Neuronal stem cell (in vitro differentiated cells): ENCODE measurements at regions not wholly inside any gene's neighbourhood (a gene's known extent, or its start where the extent isn't known, plus 50 kb on each side); places are given as distances from the start of the nearest gene placed in this dataset.

Experiments used
- DNase-seq: peaks from one replicate; pipeline ENCODE4 v3.0.0-alpha.2; 2013; ENCODE audit warnings: low spot score
- H2AFZ ChIP-seq: one replicate; pipeline ENCODE4 v1.6.1; 2013; ENCODE audit warnings: mild to moderate bottlenecking, low read length, inconsistent platforms
- H2AK5ac ChIP-seq: 2 replicates; pipeline ENCODE4 v1.6.1; 2013; ENCODE audit warnings: low read depth, mild to moderate bottlenecking, inconsistent platforms, low read length, moderate library complexity, mixed read lengths
- H2BK120ac ChIP-seq: 2 replicates; pipeline ENCODE4 v1.6.1; 2013; ENCODE audit warnings: low read depth, mild to moderate bottlenecking, inconsistent platforms, low read length, moderate library complexity, mixed read lengths
- H2BK12ac ChIP-seq: one replicate; pipeline ENCODE4 v1.6.1; 2013; ENCODE audit warnings: low read length, inconsistent platforms
- H2BK15ac ChIP-seq: 2 replicates; pipeline ENCODE4 v1.6.1; 2013; ENCODE audit warnings: mild to moderate bottlenecking, low read length, inconsistent platforms, mixed read lengths
- H2BK5ac ChIP-seq: one replicate; pipeline ENCODE4 v1.6.1; 2013; ENCODE audit warnings: inconsistent platforms, mild to moderate bottlenecking, low read length, moderate library complexity
- H3K14ac ChIP-seq: one replicate; pipeline ENCODE4 v1.6.1; 2013; ENCODE audit warnings: low read length, inconsistent platforms
- H3K18ac ChIP-seq: 2 replicates; pipeline ENCODE4 v1.6.1; 2013; ENCODE audit warnings: low read length, inconsistent platforms
- H3K23ac ChIP-seq: 2 replicates; pipeline ENCODE4 v1.6.1; 2013; ENCODE audit warnings: low read depth, mild to moderate bottlenecking, mixed read lengths, low read length, inconsistent platforms; ENCODE audit not compliant: poor library complexity
- H3K27ac ChIP-seq: replicated peaks from 3 replicates; pipeline ENCODE4 v1.5.1; 2013; ENCODE audit warnings: low read length, inconsistent platforms
- H3K27me3 ChIP-seq, 3 experiments: 2 replicates each; pipeline ENCODE4 v1.6.1; 2013; ENCODE audit warnings: low read length in 3 of 3, mild to moderate bottlenecking in 2 of 3, inconsistent platforms in 1 of 3, low read depth in 1 of 3, mixed read lengths in 1 of 3, moderate library complexity in 1 of 3; ENCODE audit not compliant: control insufficient read depth in 3 of 3, insufficient read depth in 3 of 3
- H3K36me3 ChIP-seq, 2 donors: replicated peaks in 1 of 2; 2 replicates each; pipeline ENCODE4 v1.6.1; 2013; ENCODE audit warnings: low read length in 2 of 2; ENCODE audit not compliant: control insufficient read depth in 2 of 2, insufficient read depth in 2 of 2
- H3K4ac ChIP-seq: 2 replicates; pipeline ENCODE4 v1.6.1; 2013; ENCODE audit warnings: inconsistent platforms, mild to moderate bottlenecking, low read length, moderate library complexity
- H3K4me1 ChIP-seq, 2 donors: 1 replicate in 1 of 2; 2 replicates in 1 of 2; pipeline ENCODE4 v1.6.1; 2013; ENCODE audit warnings: low read length in 2 of 2, low read depth in 1 of 2; ENCODE audit not compliant: control insufficient read depth in 2 of 2, insufficient read depth in 1 of 2
- H3K4me2 ChIP-seq: one replicate; pipeline ENCODE4 v1.6.1; 2013; ENCODE audit warnings: mild to moderate bottlenecking, low read length, inconsistent platforms; ENCODE audit not compliant: insufficient read depth, poor library complexity, severe bottlenecking
- H3K4me3 ChIP-seq, 2 donors: 2 replicates each; pipeline ENCODE4 v1.5.1; 2013; ENCODE audit warnings: low read length in 2 of 2, mild to moderate bottlenecking in 2 of 2, inconsistent platforms in 1 of 2, moderate library complexity in 1 of 2
- H3K79me1 ChIP-seq: one replicate; pipeline ENCODE4 v1.6.1; 2013; ENCODE audit warnings: low read depth, mild to moderate bottlenecking, inconsistent platforms, low read length, moderate library complexity
- H3K9ac ChIP-seq: one replicate; pipeline ENCODE4 v1.6.1; 2013; ENCODE audit warnings: mild to moderate bottlenecking, low read depth, low read length, inconsistent platforms; ENCODE audit not compliant: poor library complexity
- H3K9me3 ChIP-seq, 2 donors: replicated peaks in 1 of 2; 2 replicates each; pipeline versions ENCODE3 to v1.6.1; 2013; ENCODE audit warnings: low read length in 2 of 2, mild to moderate bottlenecking in 2 of 2, inconsistent platforms in 1 of 2, low read depth in 1 of 2, mixed read lengths in 1 of 2, moderate library complexity in 1 of 2; ENCODE audit not compliant: control insufficient read depth in 2 of 2, insufficient read depth in 1 of 2
- H4K8ac ChIP-seq: one replicate; pipeline ENCODE4 v1.6.1; 2013; ENCODE audit warnings: low read depth, mild to moderate bottlenecking, inconsistent platforms, low read length, moderate library complexity
- H4K91ac ChIP-seq: one replicate; pipeline ENCODE4 v1.6.1; 2013; ENCODE audit warnings: low read length, low read depth, mild to moderate bottlenecking, inconsistent platforms; ENCODE audit not compliant: poor library complexity
- WGBS, 2 donors: extraction: QIAGEN DNeasy Blood & Tissue Kit; methylation state at CpG; one replicate each; pipeline ENCODE4 v1.1.7; 2013; ENCODE audit warnings: missing lambda C conversion rate in 2 of 2, mixed read lengths in 1 of 2; ENCODE audit not compliant: insufficient read length in 2 of 2, insufficient replicate concordance in 1 of 2; ENCODE audit errors: extremely low coverage in 2 of 2; 5-methylcytosine and 5-hydroxymethylcytosine counted together

- WGBS, 2 donors: no CpG with 5 or more reads among the region's 10 CpGs
Measured at GRCh38 chr5:3321923-3322322, 273.7 kb upstream of the IRX1 start.

GRCh38 chr5:3321119-3321760 lies 274.4 kb upstream of the IRX1 start:
- Histone ChIP-seq H3K9ac (no peak overlapping the region), H3K4me1 (no peaks in the 10 kb centered on the region), H3K79me1 (no peaks in the 10 kb centered on the region), H3K36me3 (peaks cover 0 to 2% of the 10 kb centered on the region in 2 donors), H4K8ac (no peak overlapping the region), H3K23ac (no peak overlapping the region), H2BK15ac (no peak overlapping the region), H4K91ac (no peak overlapping the region), H3K4ac (no peak overlapping the region), H3K14ac (no peak overlapping the region), H2BK5ac (no peak overlapping the region), H3K27me3 (peaks cover 0 to 5% (median 0%) of the 10 kb centered on the region in 3 experiments), H2BK12ac (no peak overlapping the region), H3K27ac (no peak overlapping the region), H3K4me3 (no peak overlapping the region), H3K9me3 (peaks cover 0 to 5% of the 10 kb centered on the region in 2 donors), H2AK5ac (no peak overlapping the region), H2AFZ (no peak overlapping the region), H2BK120ac (no peak overlapping the region), H3K4me2 (no peak overlapping the region), H3K18ac (no peak overlapping the region)
- DNase-seq: no peak
- no CpG with 5 or more reads among the region's 11 CpGs for WGBS, 2 donors

More at GRCh38 chr5:3321923-3322322, 273.7 kb upstream of the IRX1 start:
- Histone ChIP-seq H2AFZ (no peak overlapping the region), H3K4me2 (no peak overlapping the region), H3K4ac (no peak overlapping the region), H3K18ac (peak overlapping the region; percentile 25), H3K14ac (no peak overlapping the region), H3K27ac (no peak overlapping the region), H4K91ac (no peak overlapping the region), H2BK5ac (no peak overlapping the region), H4K8ac (no peak overlapping the region), H3K27me3 (peaks cover 0 to 7% (median 0%) of the 10 kb centered on the region in 3 experiments), H2BK120ac (no peak overlapping the region), H2BK12ac (no peak overlapping the region), H3K4me3 (peak overlapping the region in 1 of 2 donors; percentile 22), H3K23ac (no peak overlapping the region), H2AK5ac (no peak overlapping the region), H3K36me3 (peaks cover 0 to 2% of the 10 kb centered on the region in 2 donors), H3K9me3 (peaks cover 0 to 8% of the 10 kb centered on the region in 2 donors), H3K9ac (no peak overlapping the region), H3K79me1 (no peaks in the 10 kb centered on the region), H3K4me1 (no peaks in the 10 kb centered on the region), H2BK15ac (no peak overlapping the region)
- DNase-seq: no peak

GRCh38 chr5:3320317-3320875 lies 275.2 kb upstream of the IRX1 start:
- Histone ChIP-seq H2AK5ac (no peak overlapping the region), H3K4ac (no peak overlapping the region), H3K14ac (peak overlapping the region; percentile 42), H2AFZ (no peak overlapping the region), H3K27me3 (peaks cover 0 to 5% (median 0%) of the 10 kb centered on the region in 3 experiments), H3K36me3 (peaks cover 0 to 2% of the 10 kb centered on the region in 2 donors), H3K9me3 (peaks cover 0 to 5% of the 10 kb centered on the region in 2 donors), H3K79me1 (no peaks in the 10 kb centered on the region), H3K4me1 (no peaks in the 10 kb centered on the region), H2BK15ac (no peak overlapping the region), H2BK5ac (no peak overlapping the region), H2BK12ac (no peak overlapping the region), H3K18ac (peak overlapping the region; percentile 63), H2BK120ac (no peak overlapping the region), H4K91ac (no peak overlapping the region), H4K8ac (no peak overlapping the region), H3K9ac (no peak overlapping the region), H3K27ac (no peak overlapping the region), H3K4me2 (no peak overlapping the region), H3K4me3 (no peak overlapping the region), H3K23ac (no peak overlapping the region)
- no peak for DNase-seq
- WGBS, 2 donors: no CpG with 5 or more reads among the region's 19 CpGs

- H3K4me1 ChIP-seq: no peaks in the 10 kb centered on the region
- H3K9ac ChIP-seq: no peak overlapping the region
- no peak overlapping the region for H2BK15ac ChIP-seq
- no CpG with 5 or more reads among the region's 10 CpGs for WGBS, 2 donors
- no peak overlapping the region for H3K18ac ChIP-seq
- H2BK5ac ChIP-seq: no peak overlapping the region
- H4K91ac ChIP-seq: no peak overlapping the region
- H2AFZ ChIP-seq: no peak overlapping the region
- no peak for DNase-seq
- H3K23ac ChIP-seq: no peak overlapping the region
- peaks cover 8 to 9% of the 10 kb centered on the region in 2 donors for H3K9me3 ChIP-seq
- H3K27me3 ChIP-seq: no peaks in the 10 kb centered on the region
- no peaks in the 10 kb centered on the region for H3K36me3 ChIP-seq
- no peak overlapping the region for H2BK12ac ChIP-seq
- no peak overlapping the region for H3K4ac ChIP-seq
- no peak overlapping the region for H3K4me3 ChIP-seq
- H2BK120ac ChIP-seq: no peak overlapping the region
- no peak overlapping the region for H3K27ac ChIP-seq
- no peak overlapping the region for H4K8ac ChIP-seq
- H3K4me2 ChIP-seq: no peak overlapping the region
- H3K14ac ChIP-seq: no peak overlapping the region
- H3K79me1 ChIP-seq: no peaks in the 10 kb centered on the region
- H2AK5ac ChIP-seq: no peak overlapping the region
Measured at GRCh38 chr5:3317051-3317795, 278.4 kb upstream of the IRX1 start.
